HepG2 (cell line): ENCODE measurements at regions not wholly inside any gene's neighbourhood (a gene's known extent, or its start where the extent isn't known, plus 50 kb on each side); places are given as distances from the start of the nearest gene placed in this dataset.

Experiments used
- CTCF ChIP-seq: sonication (generic); formaldehyde crosslinking; IDR thresholded peaks from 2 replicates; pipeline ENCODE4 v1.5.0; 2020; ENCODE audit warnings: mild to moderate bottlenecking, missing genetic modification reagents, moderate library complexity
- ESRRA ChIP-seq: sonication (generic); formaldehyde crosslinking; IDR thresholded peaks from 2 replicates; pipeline ENCODE4 v1.5.1; 2020; ENCODE audit warnings: mild to moderate bottlenecking, low read depth, missing genetic modification reagents
- MXI1 ChIP-seq: IDR thresholded peaks from 3 replicates; pipeline ENCODE4 v1.6.1; 2012; ENCODE audit warnings: low read depth, low read length, inconsistent platforms, borderline replicate concordance
- NFYB ChIP-seq: sonication (generic); formaldehyde crosslinking; IDR thresholded peaks from 2 replicates; pipeline ENCODE4 v1.4.0; 2020; ENCODE audit warnings: missing genetic modification reagents
- YEATS2 ChIP-seq: sonication (generic); formaldehyde crosslinking; IDR thresholded peaks from 2 replicates; pipeline ENCODE4 v1.4.0; 2020; ENCODE audit warnings: missing genetic modification reagents, borderline replicate concordance
- ZBTB42 ChIP-seq: sonication (generic); formaldehyde crosslinking; IDR thresholded peaks from 2 replicates; pipeline ENCODE4 v1.5.0; 2020; ENCODE audit warnings: mild to moderate bottlenecking, missing genetic modification reagents
- ZNF530 ChIP-seq: sonication (generic); formaldehyde crosslinking; IDR thresholded peaks from 2 replicates; pipeline ENCODE4 v1.5.0; 2020; ENCODE audit warnings: low read depth, mild to moderate bottlenecking, missing genetic modification reagents
- TF ChIP-seq, protein P1 (sequence below): sonication (generic); formaldehyde crosslinking; IDR thresholded peaks from 2 replicates; pipeline ENCODE4 v1.5.1; 2020; ENCODE audit warnings: missing genetic modification reagents, mild to moderate bottlenecking, borderline replicate concordance
- TF ChIP-seq, protein P2 (sequence below): sonication (generic); formaldehyde crosslinking; conservative IDR thresholded peaks from 2 replicates; pipeline ENCODE4 v1.4.0; 2020; ENCODE audit warnings: missing genetic modification reagents

GRCh38 chr1:72498371-72498770, 216.0 kb upstream of the NEGR1 start:
- TF ChIP-seq NFYB (CRISPR knock-in tag) (no peak), YEATS2 (CRISPR knock-in tag) (no peak), MXI1 (no peak), ZNF530 (CRISPR knock-in tag) (no peak), ZBTB42 (no peak), CTCF (CRISPR knock-in tag) (no peak), ESRRA (CRISPR knock-in tag) (no peak)
- TF ChIP-seq, protein P1, sequence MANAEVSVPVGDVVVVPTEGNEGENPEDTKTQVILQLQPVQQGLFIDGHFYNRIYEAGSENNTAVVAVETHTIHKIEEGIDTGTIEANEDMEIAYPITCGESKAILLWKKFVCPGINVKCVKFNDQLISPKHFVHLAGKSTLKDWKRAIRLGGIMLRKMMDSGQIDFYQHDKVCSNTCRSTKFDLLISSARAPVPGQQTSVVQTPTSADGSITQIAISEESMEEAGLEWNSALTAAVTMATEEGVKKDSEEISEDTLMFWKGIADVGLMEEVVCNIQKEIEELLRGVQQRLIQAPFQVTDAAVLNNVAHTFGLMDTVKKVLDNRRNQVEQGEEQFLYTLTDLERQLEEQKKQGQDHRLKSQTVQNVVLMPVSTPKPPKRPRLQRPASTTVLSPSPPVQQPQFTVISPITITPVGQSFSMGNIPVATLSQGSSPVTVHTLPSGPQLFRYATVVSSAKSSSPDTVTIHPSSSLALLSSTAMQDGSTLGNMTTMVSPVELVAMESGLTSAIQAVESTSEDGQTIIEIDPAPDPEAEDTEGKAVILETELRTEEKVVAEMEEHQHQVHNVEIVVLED (CRISPR knock-in tag): no peak
- TF ChIP-seq, protein P2, sequence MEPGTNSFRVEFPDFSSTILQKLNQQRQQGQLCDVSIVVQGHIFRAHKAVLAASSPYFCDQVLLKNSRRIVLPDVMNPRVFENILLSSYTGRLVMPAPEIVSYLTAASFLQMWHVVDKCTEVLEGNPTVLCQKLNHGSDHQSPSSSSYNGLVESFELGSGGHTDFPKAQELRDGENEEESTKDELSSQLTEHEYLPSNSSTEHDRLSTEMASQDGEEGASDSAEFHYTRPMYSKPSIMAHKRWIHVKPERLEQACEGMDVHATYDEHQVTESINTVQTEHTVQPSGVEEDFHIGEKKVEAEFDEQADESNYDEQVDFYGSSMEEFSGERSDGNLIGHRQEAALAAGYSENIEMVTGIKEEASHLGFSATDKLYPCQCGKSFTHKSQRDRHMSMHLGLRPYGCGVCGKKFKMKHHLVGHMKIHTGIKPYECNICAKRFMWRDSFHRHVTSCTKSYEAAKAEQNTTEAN (CRISPR knock-in tag): no peak
